Adipocyte (in vitro differentiated cells): ENCODE measurements at regions not wholly inside any gene's neighbourhood (a gene's known extent, or its start where the extent isn't known, plus 50 kb on each side); places are given as distances from the start of the nearest gene placed in this dataset.
"Not testable (repeated sequence)": the region's sequence is repeated elsewhere in the genome, so short reads cannot be mapped to it uniquely, and the experiment has no call there.

ENCODE experiments used
- DNase-seq: peaks from one replicate; pipeline ENCODE4 v3.0.0-alpha.2; 2015; ENCODE audit warnings: low read depth
- H3K27me3 ChIP-seq: replicated peaks from 2 replicates; pipeline ENCODE4 v1.7.0; 2013; ENCODE audit warnings: mild to moderate bottlenecking, low read length, moderate library complexity; ENCODE audit not compliant: control insufficient read depth, insufficient read depth
- H3K36me3 ChIP-seq: 2 replicates; pipeline ENCODE4 v1.7.0; 2013; ENCODE audit warnings: low read length, mild to moderate bottlenecking, moderate library complexity; ENCODE audit not compliant: control insufficient read depth, insufficient read depth, severe bottlenecking
- H3K4me1 ChIP-seq: 2 replicates; pipeline ENCODE4 v1.7.0; 2013; ENCODE audit warnings: mild to moderate bottlenecking, low read length, moderate library complexity; ENCODE audit not compliant: control insufficient read depth, insufficient read depth
- H3K4me3 ChIP-seq: 2 replicates; pipeline ENCODE4 v1.7.0; 2013; ENCODE audit warnings: mild to moderate bottlenecking, low read length, moderate library complexity
- H3K9ac ChIP-seq: 2 replicates; pipeline ENCODE4 v1.7.0; 2013; ENCODE audit warnings: mild to moderate bottlenecking, low read length, moderate library complexity
- H3K9me3 ChIP-seq: 2 replicates; pipeline ENCODE4 v1.7.0; 2013; ENCODE audit warnings: mild to moderate bottlenecking, low read length, moderate library complexity; ENCODE audit not compliant: control insufficient read depth

DNA sequence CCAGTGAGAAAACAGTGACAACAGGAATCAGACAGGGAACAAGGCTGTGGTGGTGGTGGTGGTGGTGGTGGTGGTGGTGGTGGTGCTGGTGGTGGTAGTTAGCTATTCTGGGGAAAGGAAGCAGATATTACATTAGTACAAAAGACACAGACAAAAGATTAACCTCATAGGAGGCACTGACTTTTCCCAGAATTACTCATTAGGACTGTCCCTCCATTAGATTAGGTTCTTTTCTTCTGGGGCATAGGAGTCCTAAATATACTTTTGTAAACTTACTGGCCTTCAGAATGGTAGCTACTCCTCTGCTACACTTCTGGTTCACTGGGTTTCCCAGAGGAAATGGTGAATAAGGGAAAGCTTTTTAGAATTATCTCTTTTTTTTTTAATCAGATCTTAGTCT is 156.6 kb upstream of the SEMA3D start:
- Histone ChIP-seq H3K4me3 (no peak overlapping the region), H3K9me3 (no peaks in the 10 kb centered on the region), H3K27me3 (no peaks in the 10 kb centered on the region), H3K9ac (no peak overlapping the region), H3K4me1 (no peaks in the 10 kb centered on the region), H3K36me3 (no peaks in the 10 kb centered on the region)
- no peak for DNase-seq

- H3K9ac ChIP-seq: no peak overlapping the region
These were observed 155.9 kb upstream of the SEMA3D start for GRCh38 chr7:85342781-85343180.

GRCh38 chr7:85341973-85342372 is 155.1 kb upstream of the SEMA3D start:
- Histone ChIP-seq H3K4me1 (no peaks in the 10 kb centered on the region), H3K27me3 (no peaks in the 10 kb centered on the region), H3K9ac (no peak overlapping the region), H3K36me3 (no peaks in the 10 kb centered on the region), H3K9me3 (no peaks in the 10 kb centered on the region), H3K4me3 (no peak overlapping the region)
- peak; percentile 49 for DNase-seq

More at GRCh38 chr7:85342781-85343180, 155.9 kb upstream of the SEMA3D start:
- Histone ChIP-seq H3K4me1 (no peaks in the 10 kb centered on the region), H3K4me3 (no peak overlapping the region), H3K27me3 (no peaks in the 10 kb centered on the region), H3K36me3 (no peaks in the 10 kb centered on the region), H3K9me3 (no peaks in the 10 kb centered on the region)
- DNase-seq: no peak

DNA sequence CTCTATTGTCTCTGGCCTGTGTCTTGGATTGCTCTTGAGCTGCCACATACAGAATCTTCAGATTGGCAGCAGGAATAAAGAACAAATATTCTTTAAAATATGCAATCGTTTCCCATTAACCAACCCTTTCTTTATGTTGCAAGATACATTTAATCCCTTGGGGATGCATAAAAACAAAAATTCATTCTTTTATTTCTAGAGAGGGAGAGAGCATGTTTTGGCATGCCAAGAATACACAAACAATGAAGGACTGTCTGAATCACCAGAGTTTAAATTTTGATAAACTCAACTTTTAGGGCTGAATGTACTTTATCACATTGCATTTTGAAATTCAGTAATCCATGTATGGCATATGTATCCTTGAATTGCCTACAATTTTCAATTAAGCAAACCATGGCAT is 154.3 kb upstream of the SEMA3D start:
- Histone ChIP-seq H3K9me3 (no peaks in the 10 kb centered on the region), H3K27me3 (no peaks in the 10 kb centered on the region), H3K4me1 (no peaks in the 10 kb centered on the region), H3K4me3 (no peak overlapping the region), H3K9ac (no peak overlapping the region), H3K36me3 (no peaks in the 10 kb centered on the region)
- peak; percentile 73 for DNase-seq

DNA sequence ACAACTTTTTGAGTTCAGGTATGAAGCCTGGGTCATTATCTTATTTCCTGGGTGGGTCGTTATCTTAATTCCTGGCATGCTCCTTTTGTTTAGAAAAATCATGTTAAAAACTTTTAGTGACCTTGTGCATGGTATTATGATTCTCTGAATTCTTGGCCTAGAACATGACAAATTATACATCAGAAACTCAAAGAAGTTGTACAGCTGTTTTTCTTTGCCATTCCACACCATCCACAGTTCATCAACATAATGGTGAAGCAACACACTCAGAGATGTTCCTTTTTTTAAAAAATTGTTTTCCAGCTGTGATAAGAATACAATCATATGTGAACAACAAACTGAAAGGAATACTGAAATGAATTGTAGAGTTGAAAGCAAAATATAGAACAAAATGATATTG is 149.2 kb upstream of the SEMA3D start:
- H3K36me3 ChIP-seq: no peaks in the 10 kb centered on the region
- DNase-seq: peak; percentile 59
- no peaks in the 10 kb centered on the region for H3K27me3 ChIP-seq
- H3K4me3 ChIP-seq: no peak overlapping the region
- no peak overlapping the region for H3K9ac ChIP-seq
- H3K9me3 ChIP-seq: peaks cover 3% of the 10 kb centered on the region
- H3K4me1 ChIP-seq: no peaks in the 10 kb centered on the region

- not testable (repeated sequence) for H3K4me3 ChIP-seq, H3K9me3 ChIP-seq, DNase-seq, H3K36me3 ChIP-seq, H3K27me3 ChIP-seq, H3K9ac ChIP-seq, H3K4me1 ChIP-seq
These were observed 148.3 kb upstream of the SEMA3D start for GRCh38 chr7:85335113-85335512.

- DNase-seq: peak; percentile 48
- no peak overlapping the region for H3K9ac ChIP-seq
- H3K9me3 ChIP-seq: no peaks in the 10 kb centered on the region
- no peaks in the 10 kb centered on the region for H3K27me3 ChIP-seq
- H3K4me3 ChIP-seq: no peak overlapping the region
- no peaks in the 10 kb centered on the region for H3K4me1 ChIP-seq
- no peaks in the 10 kb centered on the region for H3K36me3 ChIP-seq
These were observed 141.7 kb upstream of the SEMA3D start for GRCh38 chr7:85328456-85328998.

DNA sequence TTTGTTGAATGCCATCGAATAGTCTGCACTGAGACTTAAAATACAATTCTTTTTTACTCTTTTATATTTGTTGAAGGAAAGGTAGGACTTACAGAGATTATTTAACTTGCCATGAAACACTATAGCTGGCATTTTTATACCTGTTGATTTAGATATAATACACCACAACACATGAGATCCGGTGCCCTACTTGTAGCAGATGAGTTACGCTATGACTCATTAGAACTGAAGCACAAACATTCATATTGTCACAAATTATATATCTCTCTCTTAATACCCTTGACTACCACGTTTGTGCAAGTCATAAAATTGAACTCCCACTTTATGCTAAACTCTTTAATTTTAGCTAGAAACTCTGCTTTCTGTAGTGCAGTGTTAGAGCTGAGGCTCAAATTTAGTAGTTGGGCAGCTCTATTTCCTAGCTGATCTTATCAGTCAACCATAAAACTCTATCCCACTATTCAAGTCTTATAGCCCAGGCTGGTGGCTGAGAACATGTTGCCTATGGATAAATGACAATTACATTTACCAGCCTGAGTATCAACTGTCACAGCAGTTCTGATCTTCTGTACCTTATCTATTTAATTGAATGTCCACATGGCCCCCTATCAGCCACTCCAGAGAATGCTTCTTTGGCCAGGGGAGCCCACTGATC is 137.4 kb upstream of the SEMA3D start:
- no peak overlapping the region for H3K4me3 ChIP-seq
- H3K9ac ChIP-seq: no peak overlapping the region
- no peaks in the 10 kb centered on the region for H3K4me1 ChIP-seq
- H3K27me3 ChIP-seq: no peaks in the 10 kb centered on the region
- DNase-seq: no peak
- H3K9me3 ChIP-seq: no peaks in the 10 kb centered on the region
- H3K36me3 ChIP-seq: no peaks in the 10 kb centered on the region

- Histone ChIP-seq H3K4me3 (no peak overlapping the region), H3K27me3 (no peaks in the 10 kb centered on the region), H3K9ac (no peak overlapping the region), H3K9me3 (no peaks in the 10 kb centered on the region), H3K4me1 (no peaks in the 10 kb centered on the region), H3K36me3 (no peaks in the 10 kb centered on the region)
- DNase-seq: no peak
These were observed 135.4 kb upstream of the SEMA3D start for GRCh38 chr7:85322252-85322651.

GRCh38 chr7:85320699-85321476 is 134.0 kb upstream of the SEMA3D start:
- no peak overlapping the region for H3K4me3 ChIP-seq
- no peaks in the 10 kb centered on the region for H3K4me1 ChIP-seq
- H3K27me3 ChIP-seq: no peaks in the 10 kb centered on the region
- DNase-seq: peak; percentile 25
- no peaks in the 10 kb centered on the region for H3K36me3 ChIP-seq
- H3K9me3 ChIP-seq: no peaks in the 10 kb centered on the region
- H3K9ac ChIP-seq: no peak overlapping the region

GRCh38 chr7:85316489-85316888 is 129.6 kb upstream of the SEMA3D start:
- Histone ChIP-seq H3K9me3 (no peaks in the 10 kb centered on the region), H3K4me1 (no peaks in the 10 kb centered on the region), H3K36me3 (no peaks in the 10 kb centered on the region), H3K4me3 (no peak overlapping the region), H3K27me3 (no peaks in the 10 kb centered on the region), H3K9ac (no peak overlapping the region)
- no peak for DNase-seq
